Stimulated activated CD8-positive, alpha-beta memory T cell treated with anti-CD3 and anti-CD28 coated beads, Interleukin-4, amount 100 ng/mL, for 48 hours (primary cell): ENCODE measurements at regions not wholly inside any gene's neighbourhood (a gene's known extent, or its start where the extent isn't known, plus 50 kb on each side); places are given as distances from the start of the nearest gene placed in this dataset.

Experiments
- DNase-seq: peaks from one replicate; pipeline ENCODE4 v3.0.0-alpha.2; 2020

DNA sequence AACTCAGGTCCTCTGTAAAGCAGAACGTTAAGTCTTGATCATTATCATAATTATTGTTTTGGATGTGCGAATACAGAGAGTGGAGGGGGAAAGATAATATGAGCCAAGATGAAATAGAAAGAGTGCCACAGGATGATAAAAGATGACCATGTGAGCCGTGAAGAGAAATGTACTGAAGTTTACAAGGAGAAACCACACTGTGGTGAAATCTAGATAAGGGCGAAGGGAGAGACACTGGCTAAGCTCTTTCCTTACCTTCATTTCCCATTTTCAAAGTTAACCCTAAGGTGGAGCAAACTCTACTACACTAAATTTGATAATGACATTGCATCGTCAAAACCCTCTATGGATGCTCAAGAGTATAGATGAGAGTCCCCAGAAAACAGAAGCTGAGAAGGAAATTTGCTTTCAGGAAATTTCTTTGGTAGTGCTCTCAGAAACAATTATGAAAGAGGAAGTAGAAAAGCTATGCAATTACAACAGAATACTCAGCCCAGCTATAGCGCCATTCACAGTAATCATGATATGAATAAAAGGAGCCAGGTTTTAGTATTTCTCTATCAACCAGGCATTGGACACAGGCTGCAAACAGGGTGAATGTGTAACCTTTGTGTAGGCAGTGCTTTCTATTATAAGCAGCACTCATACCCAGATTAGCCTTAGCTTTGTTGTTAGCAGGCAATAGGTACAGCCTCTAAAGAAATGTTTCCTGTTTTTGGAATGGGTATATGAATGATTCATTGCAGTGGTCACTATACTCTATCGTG is 1080.7 kb downstream of the GRIK2 start:
- DNase-seq, result no peak

- DNase-seq, result no peak
These were observed 1065.5 kb downstream of the GRIK2 start for GRCh38 chr6:102458990-102459389.

DNA sequence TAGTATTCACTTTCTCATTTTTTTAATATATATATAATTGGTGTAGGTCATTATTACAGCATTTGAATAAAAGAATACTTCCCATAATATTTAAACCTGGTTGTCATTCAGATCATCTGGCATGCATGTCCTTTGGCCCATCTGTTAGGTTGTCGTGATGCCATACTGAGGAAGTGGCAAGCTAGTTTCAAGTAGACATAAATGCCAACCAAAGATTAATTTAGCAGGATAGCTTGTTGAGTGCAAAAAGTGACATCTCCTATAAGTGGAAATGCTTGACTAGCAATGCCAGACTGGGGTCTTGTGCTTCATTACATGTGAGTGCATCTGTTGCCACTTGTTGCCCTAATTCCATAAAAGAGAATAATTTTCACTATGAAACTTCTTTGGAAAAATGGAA is 1044.7 kb downstream of the GRIK2 start:
- no peak for DNase-seq

- DNase-seq, result no peak
These were observed 1024.0 kb downstream of the GRIK2 start for GRCh38 chr6:102417368-102417998.

DNA sequence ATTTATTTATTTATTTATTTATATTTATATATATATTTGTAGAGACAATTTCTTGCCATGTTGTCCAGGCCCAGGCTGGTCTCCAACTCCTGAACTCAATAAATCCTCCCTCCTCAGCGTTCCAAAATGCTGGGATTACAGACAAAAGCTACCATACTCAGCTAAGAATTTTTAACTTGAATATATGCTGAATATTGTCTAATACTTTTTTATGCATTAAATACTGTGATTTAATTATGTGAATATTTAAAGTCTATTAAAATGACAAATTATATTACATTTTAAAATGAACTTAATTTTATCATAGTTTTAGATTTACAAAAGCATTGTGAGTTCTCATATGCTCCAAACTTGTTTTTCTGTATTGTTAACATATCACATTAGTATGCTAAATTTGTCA is 1022.4 kb downstream of the GRIK2 start:
- no peak for DNase-seq

GRCh38 chr6:102411796-102412195 is 1018.3 kb downstream of the GRIK2 start:
- no peak for DNase-seq

- no peak for DNase-seq
These were observed 1014.6 kb downstream of the GRIK2 start for GRCh38 chr6:102407886-102408741.

DNA sequence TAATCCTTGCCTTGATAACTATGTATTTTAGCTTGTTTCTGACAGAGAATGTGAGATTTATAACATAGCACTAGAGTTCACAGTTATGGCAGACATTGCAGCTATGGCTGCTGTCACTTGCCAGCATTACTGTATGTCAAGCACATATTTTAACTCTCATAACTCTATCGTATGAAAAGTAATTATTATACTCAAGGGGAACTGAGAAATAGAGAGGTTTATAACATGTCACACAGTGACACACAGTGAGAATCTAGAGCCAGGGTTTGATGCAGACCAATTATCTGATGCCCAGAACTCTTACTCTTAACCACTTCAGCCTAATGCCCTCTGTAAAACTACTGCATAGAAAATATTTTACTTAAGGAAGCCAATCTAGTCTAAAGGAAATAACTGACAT is 1012.4 kb downstream of the GRIK2 start:
- no peak for DNase-seq

DNA sequence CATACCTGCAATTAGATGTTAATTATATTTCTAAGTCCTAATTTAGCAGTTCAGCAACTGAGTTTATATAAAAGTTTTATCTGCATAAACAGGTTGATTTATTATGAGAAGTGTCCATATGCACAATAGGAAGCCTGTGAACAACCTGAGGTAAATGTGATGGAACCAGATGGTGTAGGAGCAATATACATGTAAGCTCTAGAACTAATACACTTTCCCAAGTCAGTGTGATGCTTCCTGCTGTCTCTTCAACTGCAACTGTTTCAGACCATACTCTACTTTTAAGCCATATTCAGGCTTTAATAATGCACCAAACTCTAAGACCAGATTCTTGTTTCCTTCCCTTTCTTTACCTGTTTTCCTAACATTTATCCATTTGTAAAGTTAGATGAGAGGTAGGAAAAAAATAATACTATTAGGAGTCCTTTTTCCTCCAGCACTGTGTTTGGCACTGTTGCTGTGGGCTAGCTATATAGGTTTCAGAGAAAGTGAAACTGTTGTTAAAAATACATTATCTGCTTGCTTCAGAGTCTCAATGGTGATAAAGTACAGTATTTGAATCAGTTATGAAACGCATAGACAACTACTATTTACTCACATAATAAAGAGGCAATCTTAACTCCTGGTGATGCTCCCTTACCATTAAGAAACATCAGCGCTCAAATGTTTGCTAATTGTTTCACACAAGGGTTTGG is 1009.3 kb downstream of the GRIK2 start:
- DNase-seq, result no peak

- no peak for DNase-seq
These were observed 1005.4 kb downstream of the GRIK2 start for GRCh38 chr6:102398788-102399390.

DNA sequence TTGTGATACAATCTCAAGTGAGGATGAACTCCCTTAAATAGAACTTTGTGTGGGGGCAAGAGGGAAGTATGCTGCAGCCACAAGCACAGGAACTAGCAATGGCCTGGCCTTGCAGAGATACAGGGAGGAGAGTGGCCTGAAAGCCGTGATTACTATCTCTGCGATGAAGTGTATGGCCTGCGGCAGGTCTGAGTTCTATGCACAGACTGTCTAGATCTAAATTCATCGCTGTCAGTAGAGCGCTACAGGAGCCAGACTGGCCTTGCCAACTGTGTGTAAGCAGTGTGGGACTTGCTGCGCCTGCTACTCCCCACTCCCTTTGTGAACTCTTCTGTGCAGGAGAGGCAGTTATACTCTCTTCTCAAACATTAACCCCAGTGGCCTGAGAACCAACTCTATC is 997.0 kb downstream of the GRIK2 start:
- no peak for DNase-seq

GRCh38 chr6:102389994-102390393 is 996.5 kb downstream of the GRIK2 start:
- no peak for DNase-seq

GRCh38 chr6:102387326-102388033 is 994.0 kb downstream of the GRIK2 start:
- DNase-seq, result no peak

- DNase-seq, result no peak
These were observed 987.7 kb downstream of the GRIK2 start for GRCh38 chr6:102381203-102381602.

DNA sequence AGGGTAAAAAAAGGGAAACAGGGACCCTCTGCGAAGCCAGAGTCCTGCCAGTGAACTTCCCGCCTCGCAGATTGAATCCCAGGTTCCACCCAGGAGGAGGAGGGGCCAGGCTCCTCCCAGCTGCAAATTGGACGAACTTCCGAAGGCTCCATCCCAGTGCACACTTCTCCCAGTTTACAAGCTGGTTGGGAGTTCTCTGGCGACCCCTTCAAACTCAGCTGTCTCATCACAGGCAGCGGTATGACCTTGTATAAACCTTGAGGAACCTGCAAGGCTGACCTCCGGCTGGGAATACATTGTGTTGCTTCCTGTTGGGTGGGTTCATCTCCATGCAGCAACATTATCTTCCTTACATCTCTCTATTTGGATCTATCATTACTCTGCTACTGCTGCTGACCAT is 962.7 kb downstream of the GRIK2 start:
- no peak for DNase-seq

DNA sequence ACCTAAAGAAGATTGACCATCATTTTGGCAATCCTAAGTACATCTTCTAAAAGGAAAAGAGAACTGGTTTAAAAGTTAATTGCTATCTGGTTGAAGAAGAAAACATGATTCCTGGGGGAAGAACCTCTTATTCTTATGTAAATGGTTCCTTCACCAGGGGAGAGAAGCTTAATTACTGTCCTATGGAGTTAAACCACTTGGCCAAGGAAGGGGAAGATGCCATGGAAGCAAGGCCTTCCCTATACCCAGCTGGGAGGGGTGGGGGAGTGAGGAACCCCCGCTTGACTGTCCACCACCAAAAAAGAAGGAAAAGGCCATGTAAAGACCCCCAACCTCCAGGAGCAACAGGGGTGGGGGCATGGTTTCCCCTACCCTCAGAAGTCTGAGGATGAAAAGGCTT is 962.1 kb downstream of the GRIK2 start:
- DNase-seq, result no peak

DNA sequence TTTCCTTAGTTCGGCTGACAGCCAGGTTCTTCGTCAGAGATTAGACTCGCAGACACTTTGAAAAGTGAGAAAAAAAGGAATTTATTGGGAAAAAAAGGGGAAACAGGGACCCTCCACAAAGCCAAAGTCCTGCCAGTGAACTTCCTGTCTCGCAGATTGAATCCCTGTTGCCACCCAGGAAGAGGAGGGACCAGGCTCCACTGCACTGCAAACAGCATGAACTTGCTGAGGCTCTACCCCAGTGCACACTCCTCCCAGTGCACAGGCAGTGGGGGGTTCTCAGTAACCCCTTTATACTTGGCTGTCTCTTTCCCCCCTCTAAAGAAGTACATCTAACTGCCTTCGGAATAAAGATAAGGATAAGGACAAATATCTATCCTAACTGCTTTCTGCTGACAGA is 959.0 kb downstream of the GRIK2 start:
- DNase-seq, result no peak

GRCh38 chr6:102344769-102345168 is 951.3 kb downstream of the GRIK2 start:
- no peak for DNase-seq

DNA sequence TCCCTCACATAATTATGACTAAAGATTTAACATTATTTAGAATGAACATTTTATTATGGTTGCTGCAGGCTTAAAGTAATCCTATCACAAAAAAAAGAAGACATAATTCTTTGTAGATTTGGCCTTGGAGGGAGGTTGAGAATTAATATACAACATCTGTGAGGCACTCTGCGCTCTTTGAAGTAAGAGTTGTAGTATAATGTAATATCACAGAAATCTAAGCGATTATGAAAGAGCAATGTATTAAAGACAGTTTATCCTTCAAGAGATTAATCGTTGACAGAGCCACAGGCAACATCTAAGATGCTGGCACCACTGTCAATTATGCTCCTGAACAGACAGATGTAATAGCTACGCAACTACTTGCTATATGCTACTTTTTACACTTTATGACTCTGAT is 946.8 kb downstream of the GRIK2 start:
- no peak for DNase-seq

DNA sequence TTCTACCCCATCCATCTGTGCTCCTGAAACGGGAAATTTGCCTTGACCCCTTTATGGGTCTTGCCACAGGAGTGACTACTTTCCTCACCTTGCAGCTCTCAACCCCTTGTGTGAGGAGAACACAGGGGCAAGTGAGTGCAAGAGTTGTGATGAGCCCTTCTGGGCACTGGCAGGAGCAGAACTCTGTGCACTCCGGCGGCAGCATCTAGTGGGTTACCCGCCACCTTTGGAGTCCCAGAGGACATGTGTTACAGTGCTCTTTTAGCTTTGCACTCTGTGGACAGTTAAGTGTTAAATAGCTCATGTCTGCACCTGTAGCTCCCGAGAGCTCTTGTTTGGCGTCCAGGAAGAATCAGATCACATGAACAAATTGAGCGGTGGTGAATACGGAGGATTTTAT is 940.2 kb downstream of the GRIK2 start:
- DNase-seq, result no peak

- no peak for DNase-seq
These were observed 934.3 kb downstream of the GRIK2 start for GRCh38 chr6:102327697-102328225.

GRCh38 chr6:102313699-102314098 is 920.2 kb downstream of the GRIK2 start:
- no peak for DNase-seq
